ENCODE measurements at regions not wholly inside any gene's neighbourhood (a gene's known extent, or its start where the extent isn't known, plus 50 kb on each side); places are given as distances from the start of the nearest gene placed in this dataset.

DNA sequence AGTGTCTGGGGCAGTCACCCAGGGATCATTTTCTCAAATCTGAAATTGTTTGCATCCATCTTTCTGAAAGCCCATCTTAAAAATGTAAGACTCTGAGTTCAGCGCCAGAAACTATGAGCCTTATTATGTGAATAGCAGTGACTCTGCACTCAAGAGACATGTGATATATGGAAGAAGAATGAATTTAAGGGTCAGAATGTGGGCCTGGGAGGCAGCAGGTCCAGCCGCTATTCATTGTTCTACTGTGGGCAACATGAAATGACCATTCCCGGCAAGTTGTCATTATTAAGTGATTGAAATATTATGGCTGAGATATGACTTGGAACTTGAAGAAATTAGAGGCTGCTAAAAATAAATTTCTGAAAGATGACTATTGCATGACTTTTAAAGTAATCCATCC is 228.6 kb upstream of the ARRDC4 start:
- TF ChIP-seq, protein P1, sequence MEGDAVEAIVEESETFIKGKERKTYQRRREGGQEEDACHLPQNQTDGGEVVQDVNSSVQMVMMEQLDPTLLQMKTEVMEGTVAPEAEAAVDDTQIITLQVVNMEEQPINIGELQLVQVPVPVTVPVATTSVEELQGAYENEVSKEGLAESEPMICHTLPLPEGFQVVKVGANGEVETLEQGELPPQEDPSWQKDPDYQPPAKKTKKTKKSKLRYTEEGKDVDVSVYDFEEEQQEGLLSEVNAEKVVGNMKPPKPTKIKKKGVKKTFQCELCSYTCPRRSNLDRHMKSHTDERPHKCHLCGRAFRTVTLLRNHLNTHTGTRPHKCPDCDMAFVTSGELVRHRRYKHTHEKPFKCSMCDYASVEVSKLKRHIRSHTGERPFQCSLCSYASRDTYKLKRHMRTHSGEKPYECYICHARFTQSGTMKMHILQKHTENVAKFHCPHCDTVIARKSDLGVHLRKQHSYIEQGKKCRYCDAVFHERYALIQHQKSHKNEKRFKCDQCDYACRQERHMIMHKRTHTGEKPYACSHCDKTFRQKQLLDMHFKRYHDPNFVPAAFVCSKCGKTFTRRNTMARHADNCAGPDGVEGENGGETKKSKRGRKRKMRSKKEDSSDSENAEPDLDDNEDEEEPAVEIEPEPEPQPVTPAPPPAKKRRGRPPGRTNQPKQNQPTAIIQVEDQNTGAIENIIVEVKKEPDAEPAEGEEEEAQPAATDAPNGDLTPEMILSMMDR (IDR thresholded peaks at IDR 0.05; ENCODE audit: low read depth, low read length, poor library complexity, severe bottlenecking), result no peak
- no peak for TF ChIP-seq EZH2phosphoT487 (IDR thresholded peaks at IDR 0.05; ENCODE audit: borderline replicate concordance, low read length)
